Activated CD8-positive, alpha-beta memory T cell treated with anti-CD3 and anti-CD28 coated beads, Interleukin-2, amount 10 ng/mL, durations not matched to agents 7 days and 5 days (primary cell): ENCODE measurements at regions not wholly inside any gene's neighbourhood (a gene's known extent, or its start where the extent isn't known, plus 50 kb on each side); places are given as distances from the start of the nearest gene placed in this dataset.

ENCODE experiments used
- ATAC-seq: fragments of 150-1000 bp; cut with Tn5 transposase; one replicate; pipeline ENCODE4 v1.10.0; 2021; ENCODE audit warnings: moderate library complexity
- CTCF ChIA-PET: fragments of 350-600 bp; sonication (Branson Sonifier 250); formaldehyde crosslinking; loops from one replicate; lab custom pipeline; 2021; ENCODE audit warnings: antibody characterized with exemption; lab: Charles Lee
- DNase-seq: peaks from one replicate; pipeline ENCODE4 v3.0.0-alpha.2; 2020
- H3K27ac Mint-ChIP-seq: one replicate; pipeline ENCODE4 v1.8.0; 2021; ENCODE audit warnings: mild to moderate bottlenecking, mixed read lengths
- H3K27me3 Mint-ChIP-seq: one replicate; pipeline ENCODE4 v1.8.0; 2021; ENCODE audit warnings: mixed read lengths
- H3K36me3 Mint-ChIP-seq: one replicate; pipeline ENCODE4 v1.8.0; 2021; ENCODE audit warnings: mild to moderate bottlenecking, mixed read lengths
- H3K4me1 Mint-ChIP-seq: one replicate; pipeline ENCODE4 v1.8.0; 2021; ENCODE audit warnings: mixed read lengths
- H3K4me3 Mint-ChIP-seq: one replicate; pipeline ENCODE4 v1.8.0; 2021; ENCODE audit warnings: mild to moderate bottlenecking, moderate library complexity, mixed read lengths
- H3K9me3 Mint-ChIP-seq: one replicate; pipeline ENCODE4 v1.8.0; 2022; ENCODE audit warnings: low read depth, mixed read lengths

DNA sequence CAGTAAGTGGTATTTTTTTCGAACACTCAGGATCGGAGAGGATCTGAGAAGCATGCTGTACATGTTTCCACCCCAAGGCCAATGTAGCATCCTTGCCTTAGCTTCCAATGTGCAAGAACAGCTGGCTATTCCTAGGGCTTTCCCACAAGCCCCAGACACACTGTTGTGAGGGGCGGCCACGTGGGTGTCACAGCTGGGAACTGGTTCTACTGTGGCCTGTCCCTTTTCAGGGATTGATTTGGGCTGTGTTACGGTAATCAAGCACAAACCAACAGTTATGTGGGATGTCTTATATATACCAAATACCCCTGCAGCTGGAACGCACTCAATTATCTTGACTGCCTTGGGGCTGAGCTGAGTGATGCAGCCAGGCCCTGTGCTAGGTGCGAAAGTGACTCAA lies 116.3 kb upstream of the CXCR4 start:
- CTCF ChIA-PET = no interaction called here
- peaks cover 21% of the 10 kb centered on the region for H3K4me1 Mint-ChIP-seq
- DNase-seq = no peak
- no peak overlapping the region for H3K27ac Mint-ChIP-seq
- peaks cover 12% of the 10 kb centered on the region for H3K27me3 Mint-ChIP-seq
- no peak for ATAC-seq
- H3K4me3 Mint-ChIP-seq = no peak overlapping the region
- no peaks in the 10 kb centered on the region for H3K36me3 Mint-ChIP-seq
- no peaks in the 10 kb centered on the region for H3K9me3 Mint-ChIP-seq

DNA sequence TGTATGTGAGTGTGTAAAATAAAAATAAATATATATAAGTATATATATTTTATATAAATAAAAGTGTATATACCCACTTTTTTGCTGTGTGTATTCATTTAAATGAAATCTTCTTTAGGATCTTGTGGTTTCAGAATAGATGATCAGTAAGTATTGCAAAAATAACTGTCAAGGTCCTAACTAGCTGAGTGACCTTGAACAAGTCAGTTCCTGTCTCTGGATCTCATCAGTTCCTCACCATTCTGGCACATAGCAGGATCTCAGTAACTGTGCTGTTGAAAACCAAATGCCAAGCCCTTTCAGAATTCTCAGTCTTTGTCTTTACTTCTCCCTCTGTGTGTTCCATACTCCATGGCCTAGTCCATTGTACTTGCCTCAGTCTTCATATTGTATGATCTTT lies 115.3 kb upstream of the CXCR4 start:
- H3K4me3 Mint-ChIP-seq = no peak overlapping the region
- H3K27me3 Mint-ChIP-seq = peaks cover 16% of the 10 kb centered on the region
- no peak overlapping the region for H3K27ac Mint-ChIP-seq
- no peaks in the 10 kb centered on the region for H3K36me3 Mint-ChIP-seq
- H3K4me1 Mint-ChIP-seq = peaks cover 11% of the 10 kb centered on the region
- DNase-seq (no peak), ATAC-seq (no peak)
- H3K9me3 Mint-ChIP-seq = no peaks in the 10 kb centered on the region
- CTCF ChIA-PET = no interaction called here

DNA sequence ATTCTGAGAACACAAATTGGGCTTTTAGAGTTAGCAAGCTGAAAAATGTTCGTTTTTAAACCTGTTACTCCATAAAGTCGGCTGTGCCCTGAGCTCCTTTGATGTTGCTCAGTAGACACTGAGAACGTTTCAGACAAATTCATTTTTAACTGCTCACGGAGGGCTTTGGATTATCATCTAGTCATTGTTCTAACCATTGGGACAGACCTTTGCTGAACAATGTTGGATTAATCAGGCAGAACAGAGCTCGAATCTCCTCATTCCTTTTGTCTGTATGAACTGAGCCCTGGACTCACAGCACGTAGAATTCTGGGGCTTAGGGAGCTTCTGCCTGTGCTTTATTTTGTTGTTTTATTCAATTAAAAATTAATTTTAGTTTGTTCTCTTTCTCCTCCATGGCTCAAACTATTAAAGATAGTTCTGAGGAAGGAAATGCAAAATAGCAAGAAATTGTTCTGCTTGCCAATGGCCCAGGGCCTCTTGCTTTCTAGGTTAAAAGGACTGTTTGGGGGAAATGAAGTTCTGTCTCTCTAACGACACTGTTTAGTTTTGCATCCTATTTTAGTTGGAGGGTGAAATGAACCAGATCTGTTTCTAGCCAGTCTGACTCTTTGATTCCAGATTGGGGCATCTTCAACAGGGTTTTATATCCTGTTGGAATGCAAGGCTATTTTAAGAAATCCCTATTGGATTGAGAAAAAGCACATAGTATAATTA lies 114.7 kb upstream of the CXCR4 start:
- Mint-ChIP-seq H3K9me3 (no peaks in the 10 kb centered on the region), H3K4me1 (peaks cover 4% of the 10 kb centered on the region), H3K36me3 (no peaks in the 10 kb centered on the region), H3K27ac (no peak overlapping the region), H3K4me3 (no peak overlapping the region), H3K27me3 (peaks cover 16% of the 10 kb centered on the region)
- DNase-seq = no peak
- CTCF ChIA-PET = no interaction called here
- no peak for ATAC-seq

DNA sequence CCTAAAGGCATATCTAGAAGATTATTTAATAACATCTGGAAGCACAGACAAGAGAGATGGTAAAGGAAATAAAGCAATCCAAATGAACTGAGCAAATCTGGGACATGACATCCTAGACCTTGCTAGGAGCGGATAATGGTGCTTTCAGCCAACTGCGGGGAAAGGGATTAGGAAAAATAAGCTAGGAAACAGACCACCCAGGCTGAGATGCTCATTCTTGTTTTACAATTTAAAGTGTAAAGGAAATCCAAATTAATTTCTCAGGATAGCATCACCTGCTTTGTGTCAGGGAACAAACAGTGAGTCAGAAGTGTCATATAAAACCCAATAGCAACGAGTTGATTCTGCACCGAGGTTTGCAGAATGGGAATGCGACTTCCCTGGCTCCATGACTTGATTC lies 112.5 kb upstream of the CXCR4 start:
- Mint-ChIP-seq H3K27ac (no peak overlapping the region), H3K4me1 (peaks cover 10% of the 10 kb centered on the region), H3K36me3 (no peaks in the 10 kb centered on the region), H3K9me3 (no peaks in the 10 kb centered on the region), H3K4me3 (no peak overlapping the region), H3K27me3 (peaks cover 16% of the 10 kb centered on the region)
- CTCF ChIA-PET = no interaction called here
- ATAC-seq = no peak
- no peak for DNase-seq

DNA sequence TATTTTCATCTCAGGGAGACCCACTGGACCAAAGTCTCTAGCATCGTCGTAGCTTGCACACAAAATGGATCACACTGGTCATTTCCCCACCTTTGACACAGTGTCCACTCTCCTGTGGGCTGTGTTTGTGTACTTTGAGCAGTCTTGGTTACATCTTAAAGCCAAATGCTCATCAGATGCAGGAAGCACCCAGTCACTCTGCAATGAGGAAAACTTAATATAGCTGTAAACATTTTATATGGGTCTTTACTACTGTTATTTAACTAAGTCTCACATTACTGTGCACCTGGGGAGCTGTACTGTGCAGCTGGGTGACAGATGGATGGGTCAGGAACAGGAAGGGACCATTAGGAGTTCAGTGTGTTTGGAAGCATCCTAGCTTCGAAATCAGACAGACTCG lies 109.0 kb upstream of the CXCR4 start:
- CTCF ChIA-PET = no interaction called here
- Mint-ChIP-seq H3K9me3 (no peaks in the 10 kb centered on the region), H3K36me3 (no peaks in the 10 kb centered on the region), H3K27me3 (peaks cover 13% of the 10 kb centered on the region), H3K4me1 (peaks cover 10% of the 10 kb centered on the region), H3K4me3 (no peak overlapping the region), H3K27ac (no peak overlapping the region)
- no peak for DNase-seq
- no peak for ATAC-seq

DNA sequence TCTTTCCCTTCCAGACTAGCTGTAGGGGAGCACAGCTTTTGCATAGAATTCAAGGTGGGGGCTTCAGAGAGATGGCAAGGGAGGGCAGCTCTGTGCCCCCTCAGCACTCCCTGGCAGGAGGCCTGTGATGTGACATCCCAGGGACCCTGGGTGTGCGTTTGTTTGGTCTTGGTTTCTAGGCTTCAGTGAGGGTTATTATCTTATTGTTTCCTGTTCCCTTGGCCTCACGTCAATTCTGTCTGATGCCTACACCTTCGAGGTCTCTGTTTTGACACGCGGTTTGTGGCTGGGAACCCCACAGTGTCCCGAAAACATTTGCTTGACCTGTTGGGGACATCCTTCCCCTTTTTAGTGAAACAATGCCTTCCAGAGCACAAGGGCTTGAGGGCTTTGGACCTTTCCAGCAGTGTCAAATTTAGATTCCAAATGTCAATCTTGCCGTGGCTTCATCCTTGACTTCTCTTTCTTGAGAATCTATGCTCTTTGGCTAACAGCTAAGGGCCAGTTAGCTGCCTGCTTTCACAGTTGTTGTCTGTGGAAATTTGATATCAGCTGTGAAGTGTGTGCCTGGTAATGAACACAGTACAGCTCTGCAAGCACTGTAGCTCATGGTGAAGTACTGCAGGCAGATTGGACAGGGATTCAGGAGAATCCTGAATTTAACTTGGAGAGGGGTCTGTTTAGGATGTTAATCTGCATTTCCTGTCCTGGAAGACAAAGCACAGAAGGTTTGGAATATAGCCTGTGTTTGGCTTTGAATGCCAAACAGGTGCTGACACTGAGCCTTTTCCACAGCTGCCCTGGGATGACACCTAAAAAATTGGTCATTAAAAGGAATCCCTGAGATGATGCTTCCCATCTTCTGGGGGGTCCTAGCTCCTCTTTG lies 108.2 kb upstream of the CXCR4 start:
- Mint-ChIP-seq H3K4me3 (no peak overlapping the region), H3K27ac (no peak overlapping the region), H3K4me1 (peaks cover 10% of the 10 kb centered on the region), H3K9me3 (no peaks in the 10 kb centered on the region), H3K27me3 (peaks cover 12% of the 10 kb centered on the region), H3K36me3 (no peaks in the 10 kb centered on the region)
- DNase-seq = peak; percentile 54
- CTCF ChIA-PET = interaction anchor here (1.0 to 1.3 kb wide), 2 partner anchors 10 to 92 kb away, joined by 3 to 4 read pairs; no protein-coding TSS in a partner anchor
- peak; percentile 45 for ATAC-seq

DNA sequence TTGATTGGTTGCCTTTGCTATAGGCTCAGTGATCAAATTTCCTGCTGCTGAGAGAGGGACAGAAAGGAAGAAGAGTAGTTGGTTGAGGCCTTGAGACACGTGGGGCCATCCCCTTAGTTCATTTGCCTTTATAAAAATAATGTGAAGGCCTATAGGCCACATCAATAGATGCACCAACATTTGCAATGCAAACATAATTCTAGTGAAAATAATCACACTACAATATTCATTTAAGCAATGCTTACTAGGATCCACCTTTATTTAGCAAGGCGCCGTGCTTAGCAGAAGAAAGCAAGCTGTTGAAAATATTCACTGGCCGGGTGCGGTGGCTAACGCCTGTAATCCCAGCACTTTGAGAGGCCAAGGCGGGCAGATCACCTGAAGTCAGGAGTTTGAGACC lies 105.3 kb upstream of the CXCR4 start:
- Mint-ChIP-seq H3K4me3 (no peak overlapping the region), H3K27ac (no peak overlapping the region), H3K36me3 (no peaks in the 10 kb centered on the region), H3K27me3 (peaks cover 5% of the 10 kb centered on the region), H3K9me3 (no peaks in the 10 kb centered on the region), H3K4me1 (peaks cover 10% of the 10 kb centered on the region)
- ATAC-seq = no peak
- DNase-seq = no peak
- CTCF ChIA-PET = no interaction called here

DNA sequence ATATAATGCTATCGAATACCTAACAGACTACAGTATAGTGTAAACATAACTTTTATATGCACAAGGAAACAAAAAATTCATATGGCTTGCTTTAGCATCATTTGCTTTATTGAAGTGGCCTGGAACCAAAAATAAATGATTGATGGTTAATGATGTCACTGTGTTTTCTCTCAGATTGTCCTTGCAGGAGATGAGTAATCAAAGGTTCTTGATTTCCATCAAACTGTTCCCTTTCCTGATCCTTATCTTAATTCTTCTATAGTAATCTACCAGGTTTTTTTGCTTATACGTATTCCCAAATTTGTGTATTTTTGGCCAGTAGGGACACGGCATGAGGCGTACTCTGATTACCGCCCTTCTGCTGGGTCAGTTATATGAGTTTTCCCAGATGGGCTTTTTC lies 104.9 kb upstream of the CXCR4 start:
- DNase-seq = no peak
- Mint-ChIP-seq H3K4me3 (no peak overlapping the region), H3K27ac (no peak overlapping the region), H3K9me3 (no peaks in the 10 kb centered on the region), H3K4me1 (peaks cover 10% of the 10 kb centered on the region), H3K36me3 (no peaks in the 10 kb centered on the region), H3K27me3 (peaks cover 5% of the 10 kb centered on the region)
- no peak for ATAC-seq
- CTCF ChIA-PET = no interaction called here

DNA sequence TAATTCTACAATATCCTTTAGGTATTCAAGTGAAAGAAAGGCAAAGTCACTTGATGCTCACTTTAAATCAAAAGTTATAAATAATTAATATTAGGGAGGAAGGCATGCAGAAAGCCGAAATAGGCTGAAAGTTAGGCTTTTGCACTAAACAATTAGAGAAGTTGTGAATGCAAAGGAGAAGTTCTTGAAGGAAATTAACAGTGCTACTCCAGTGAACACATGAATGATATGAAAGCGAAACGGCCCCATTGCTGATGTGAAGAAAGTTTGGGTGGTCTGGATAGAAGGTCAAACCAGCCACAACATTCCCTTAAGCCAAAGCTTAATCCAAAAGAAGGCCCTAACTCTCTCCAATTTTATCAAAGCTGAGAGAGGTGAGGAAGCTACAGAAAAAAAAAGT lies 103.1 kb upstream of the CXCR4 start:
- H3K4me1 Mint-ChIP-seq = peaks cover 5% of the 10 kb centered on the region
- DNase-seq (no peak), ATAC-seq (no peak)
- no peak overlapping the region for H3K4me3 Mint-ChIP-seq
- no peak overlapping the region for H3K27ac Mint-ChIP-seq
- no peaks in the 10 kb centered on the region for H3K9me3 Mint-ChIP-seq
- CTCF ChIA-PET = no interaction called here
- H3K27me3 Mint-ChIP-seq = peaks cover 5% of the 10 kb centered on the region
- no peaks in the 10 kb centered on the region for H3K36me3 Mint-ChIP-seq

DNA sequence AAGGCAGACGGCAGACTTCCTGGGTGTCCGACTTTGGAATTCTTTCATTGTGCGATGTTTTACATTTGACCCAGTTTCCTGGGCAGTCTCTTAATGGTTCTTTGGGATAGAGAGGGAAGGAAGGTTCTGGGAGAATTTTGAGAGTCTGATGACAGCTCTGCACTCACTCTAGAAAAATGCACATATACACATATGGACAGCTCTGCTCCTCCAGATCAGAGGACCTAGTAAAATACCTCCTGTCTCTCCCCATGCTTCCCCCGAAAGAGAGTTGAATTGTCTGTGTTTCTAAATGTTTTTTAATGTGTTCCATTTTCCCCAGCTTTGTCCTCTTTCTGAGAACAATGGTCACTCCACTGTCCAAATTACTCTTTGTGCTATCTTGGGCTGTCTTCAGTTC lies 102.0 kb upstream of the CXCR4 start:
- H3K9me3 Mint-ChIP-seq = no peaks in the 10 kb centered on the region
- H3K4me1 Mint-ChIP-seq = no peaks in the 10 kb centered on the region
- peaks cover 1% of the 10 kb centered on the region for H3K36me3 Mint-ChIP-seq
- ATAC-seq = no peak
- CTCF ChIA-PET = no interaction called here
- DNase-seq = no peak
- H3K27ac Mint-ChIP-seq = no peak overlapping the region
- peaks cover 5% of the 10 kb centered on the region for H3K27me3 Mint-ChIP-seq
- H3K4me3 Mint-ChIP-seq = no peak overlapping the region

DNA sequence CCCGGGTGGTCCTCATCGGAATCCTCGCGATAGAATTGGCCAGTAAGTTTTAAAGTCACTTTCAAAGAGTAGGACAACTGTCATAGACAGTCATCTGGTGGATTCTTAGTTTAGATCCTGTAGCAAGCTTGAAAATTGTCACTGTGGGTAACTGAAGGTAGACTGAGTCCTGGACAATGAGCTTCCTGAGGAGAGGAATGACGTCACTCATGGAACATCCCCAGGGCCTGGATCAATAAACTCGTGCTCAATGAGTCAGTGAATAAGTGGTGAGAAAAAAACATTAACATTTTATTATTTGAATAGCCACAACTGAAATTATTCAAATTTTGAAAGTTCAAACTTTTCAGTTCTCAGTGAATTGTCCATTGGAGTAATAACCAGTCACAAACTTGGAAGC lies 101.4 kb upstream of the CXCR4 start:
- H3K27ac Mint-ChIP-seq = no peak overlapping the region
- no peak overlapping the region for H3K4me3 Mint-ChIP-seq
- DNase-seq (no peak), ATAC-seq (no peak)
- H3K4me1 Mint-ChIP-seq = no peaks in the 10 kb centered on the region
- H3K36me3 Mint-ChIP-seq = peaks cover 1% of the 10 kb centered on the region
- peaks cover 5% of the 10 kb centered on the region for H3K27me3 Mint-ChIP-seq
- no peaks in the 10 kb centered on the region for H3K9me3 Mint-ChIP-seq
- CTCF ChIA-PET = interaction anchor here (0.8 kb wide), 1 partner anchor 39 kb away, joined by 3 read pairs; no protein-coding TSS in a partner anchor

DNA sequence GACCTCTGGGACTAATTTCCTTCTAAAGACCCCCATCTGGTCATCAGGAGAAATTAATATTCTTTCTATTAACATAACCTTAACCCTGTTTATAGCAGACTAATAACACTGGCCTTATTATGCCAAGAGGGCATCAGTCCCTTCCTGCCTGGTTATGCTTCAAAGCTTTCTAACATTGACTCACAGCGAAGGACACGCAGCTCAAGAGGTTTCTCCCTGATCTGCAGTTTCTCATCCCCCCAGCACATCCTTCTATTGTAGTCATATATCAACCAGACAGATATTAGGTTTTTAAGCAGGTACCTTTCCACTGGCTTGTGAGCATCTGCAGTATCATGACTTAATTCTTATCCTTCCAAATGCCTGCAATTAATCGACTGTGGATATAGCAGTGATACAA lies 100.0 kb upstream of the CXCR4 start:
- peaks cover 5% of the 10 kb centered on the region for H3K27me3 Mint-ChIP-seq
- peaks cover 1% of the 10 kb centered on the region for H3K36me3 Mint-ChIP-seq
- no peak for ATAC-seq
- H3K9me3 Mint-ChIP-seq = no peaks in the 10 kb centered on the region
- CTCF ChIA-PET = interaction anchor here (1.1 kb wide), 1 partner anchor 20 kb away, joined by 3 read pairs; no protein-coding TSS in a partner anchor
- no peak overlapping the region for H3K27ac Mint-ChIP-seq
- no peak for DNase-seq
- no peak overlapping the region for H3K4me3 Mint-ChIP-seq
- peaks cover 6% of the 10 kb centered on the region for H3K4me1 Mint-ChIP-seq

DNA sequence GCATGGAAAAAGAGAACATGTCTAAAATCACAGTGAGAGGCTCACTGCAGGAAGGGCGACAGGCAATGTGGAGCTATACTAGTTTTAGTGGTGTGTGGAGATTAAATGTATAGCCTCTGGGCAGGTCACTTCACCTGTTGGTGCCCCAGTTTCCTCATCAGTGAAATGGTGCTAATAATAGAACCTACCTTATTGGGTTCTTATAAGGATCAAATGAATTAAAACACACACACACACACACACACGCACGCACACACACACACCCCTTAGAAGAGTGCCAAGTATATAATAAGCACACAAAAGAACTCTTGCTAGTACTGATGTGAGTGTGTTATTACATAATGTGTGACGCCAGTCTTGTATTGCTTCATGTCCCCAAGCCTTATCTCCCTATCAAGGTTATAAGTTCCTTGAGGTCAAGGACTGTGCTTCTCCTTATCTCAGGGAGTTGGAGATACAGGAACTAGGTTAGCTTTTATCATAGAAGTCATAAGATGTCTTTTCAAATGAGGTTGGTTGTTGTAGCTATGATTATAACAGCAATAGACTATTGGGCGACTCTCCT lies 98.0 kb upstream of the CXCR4 start:
- Mint-ChIP-seq H3K27me3 (peaks cover 5% of the 10 kb centered on the region), H3K4me1 (peaks cover 19% of the 10 kb centered on the region), H3K4me3 (no peak overlapping the region), H3K9me3 (no peaks in the 10 kb centered on the region), H3K27ac (no peak overlapping the region), H3K36me3 (peaks cover 1% of the 10 kb centered on the region)
- DNase-seq (no peak), ATAC-seq (no peak)
- CTCF ChIA-PET = interaction anchor here (0.9 kb wide), 1 partner anchor 65 kb away, joined by 3 read pairs; no protein-coding TSS in a partner anchor
